H9 (cell line): ENCODE measurements at regions not wholly inside any gene's neighbourhood (a gene's known extent, or its start where the extent isn't known, plus 50 kb on each side); places are given as distances from the start of the nearest gene placed in this dataset.

ENCODE experiments used
- DNase-seq: peaks from one replicate; pipeline ENCODE4 v3.0.0-alpha.2; 2017
- H2AFZ ChIP-seq: one replicate; pipeline ENCODE4 v1.6.1; 2013; ENCODE audit warnings: mild to moderate bottlenecking, low read length, control low read depth, moderate library complexity
- H2AK5ac ChIP-seq: 2 replicates; pipeline ENCODE4 v1.6.1; 2013; ENCODE audit warnings: low read length, control low read depth, mixed read lengths; ENCODE audit not compliant: insufficient read length
- H2BK120ac ChIP-seq: one replicate; pipeline ENCODE4 v1.6.1; 2013; ENCODE audit warnings: low read depth, mild to moderate bottlenecking, low read length, control low read depth, inconsistent platforms; ENCODE audit not compliant: poor library complexity, severe bottlenecking
- H2BK12ac ChIP-seq: 2 replicates; pipeline ENCODE4 v1.6.1; 2013; ENCODE audit warnings: low read length, control low read depth, mixed read lengths, low read depth; ENCODE audit not compliant: insufficient read length
- H2BK15ac ChIP-seq: 2 replicates; pipeline ENCODE4 v1.6.1; 2013; ENCODE audit warnings: low read depth, low read length, control low read depth
- H2BK20ac ChIP-seq: one replicate; pipeline ENCODE4 v1.6.1; 2013; ENCODE audit warnings: low read depth, mild to moderate bottlenecking, low read length, control low read depth, inconsistent platforms; ENCODE audit not compliant: poor library complexity, severe bottlenecking
- H2BK5ac ChIP-seq: 2 replicates; pipeline ENCODE4 v1.6.1; 2013; ENCODE audit warnings: low read length, control low read depth, mixed read lengths; ENCODE audit not compliant: insufficient read length
- H3K14ac ChIP-seq: 2 replicates; pipeline ENCODE4 v1.6.1; 2013; ENCODE audit warnings: low read length, control low read depth; ENCODE audit not compliant: insufficient read depth
- H3K18ac ChIP-seq: 2 replicates; pipeline ENCODE4 v1.6.1; 2013; ENCODE audit warnings: low read depth, mild to moderate bottlenecking, mixed read lengths, low read length, control low read depth; ENCODE audit not compliant: insufficient read length
- H3K23ac ChIP-seq: 2 replicates; pipeline ENCODE4 v1.6.1; 2013; ENCODE audit warnings: low read length, control low read depth, mixed read lengths, low read depth; ENCODE audit not compliant: insufficient read length
- H3K23me2 ChIP-seq: 2 replicates; pipeline ENCODE4 v1.6.1; 2013; ENCODE audit warnings: low read depth, mild to moderate bottlenecking, mixed read lengths, low read length, control low read depth; ENCODE audit not compliant: insufficient read length, poor library complexity, severe bottlenecking
- H3K27ac ChIP-seq: 2 replicates; pipeline ENCODE4 v1.5.1; 2013; ENCODE audit warnings: low read length, control low read depth, mixed read lengths, low read depth; ENCODE audit not compliant: insufficient read length
- H3K27me3 ChIP-seq: 2 replicates; pipeline ENCODE4 v1.6.1; 2013; ENCODE audit warnings: low read length, control low read depth, inconsistent platforms; ENCODE audit not compliant: insufficient read depth
- H3K4ac ChIP-seq: 2 replicates; pipeline ENCODE4 v1.6.1; 2013; ENCODE audit warnings: low read depth, mild to moderate bottlenecking, control low read depth, inconsistent platforms, low read length, moderate library complexity
- H3K4me1 ChIP-seq: 2 replicates; pipeline ENCODE4 v1.6.1; 2013; ENCODE audit warnings: low read length, control low read depth, inconsistent platforms; ENCODE audit not compliant: insufficient read depth
- H3K4me2 ChIP-seq: 2 replicates; pipeline ENCODE4 v1.6.1; 2013; ENCODE audit warnings: low read length, control low read depth, mixed read lengths; ENCODE audit not compliant: insufficient read length, insufficient read depth
- H3K56ac ChIP-seq: 2 replicates; pipeline ENCODE4 v1.6.1; 2013; ENCODE audit warnings: low read depth, mild to moderate bottlenecking, mixed read lengths, low read length, control low read depth; ENCODE audit not compliant: insufficient read length
- H3K79me1 ChIP-seq: 2 replicates; pipeline ENCODE4 v1.6.1; 2013; ENCODE audit warnings: low read depth, mild to moderate bottlenecking, moderate library complexity, low read length, control low read depth, inconsistent platforms; ENCODE audit not compliant: insufficient read depth, poor library complexity, severe bottlenecking
- H3K79me2 ChIP-seq: 2 replicates; pipeline ENCODE4 v1.6.1; 2013; ENCODE audit warnings: low read length, control low read depth, inconsistent platforms; ENCODE audit not compliant: insufficient read depth
- H3K9ac ChIP-seq: 2 replicates; pipeline ENCODE4 v1.6.1; 2013; ENCODE audit warnings: low read length, control low read depth, mixed read lengths; ENCODE audit not compliant: insufficient read length; ENCODE audit errors: extremely low read depth
- H3K9me3 ChIP-seq: one replicate; pipeline ENCODE4 v1.6.1; 2013; ENCODE audit warnings: low read depth, low read length, inconsistent platforms; ENCODE audit not compliant: control insufficient read depth
- H3T11ph ChIP-seq: one replicate; pipeline ENCODE4 v1.6.1; 2013; ENCODE audit warnings: mild to moderate bottlenecking, low read length, control low read depth, inconsistent platforms
- H4K20me1 ChIP-seq: one replicate; pipeline ENCODE4 v1.6.1; 2013; ENCODE audit not compliant: control insufficient read depth, insufficient read length, insufficient read depth
- H4K5ac ChIP-seq: 2 replicates; pipeline ENCODE4 v1.6.1; 2013; ENCODE audit warnings: low read depth, mild to moderate bottlenecking, mixed read lengths, low read length, control low read depth; ENCODE audit not compliant: insufficient read length
- H4K8ac ChIP-seq: replicated peaks from 2 replicates; pipeline ENCODE4 v1.6.1; 2013; ENCODE audit warnings: low read length, control low read depth, mixed read lengths, low read depth; ENCODE audit not compliant: insufficient read length
- H4K91ac ChIP-seq: 2 replicates; pipeline ENCODE4 v1.6.1; 2013; ENCODE audit warnings: low read depth, mild to moderate bottlenecking, moderate library complexity, mixed read lengths, low read length, control low read depth; ENCODE audit not compliant: insufficient read length
- H3K27ac Mint-ChIP-seq, 3 experiments: 2 replicates in 2 of 3; 3 replicates in 1 of 3; pipeline ENCODE4 v1.8.0; 2020 to 2021; ENCODE audit warnings: mixed read lengths in 3 of 3, mild to moderate bottlenecking in 1 of 3, moderate library complexity in 1 of 3
- H3K27me3 Mint-ChIP-seq: 2 replicates; pipeline ENCODE4 v1.8.0; 2021; ENCODE audit warnings: low read depth, mild to moderate bottlenecking, moderate library complexity, mixed read lengths
- H3K36me3 Mint-ChIP-seq, 3 experiments: 2 replicates in 2 of 3; 3 replicates in 1 of 3; pipeline ENCODE4 v1.8.0; 2020 to 2021; ENCODE audit warnings: low read depth in 3 of 3, mixed read lengths in 3 of 3; ENCODE audit not compliant: insufficient read depth in 1 of 3
- H3K4me1 Mint-ChIP-seq, 2 experiments: 2 replicates each; pipeline ENCODE4 v1.8.0; 2020; ENCODE audit warnings: mixed read lengths in 2 of 2
- H3K4me3 Mint-ChIP-seq, 2 experiments: 2 replicates in 1 of 2; 3 replicates in 1 of 2; pipeline ENCODE4 v1.8.0; 2020 to 2021; ENCODE audit warnings: mild to moderate bottlenecking in 2 of 2, mixed read lengths in 2 of 2, moderate library complexity in 1 of 2
- H3K9me3 Mint-ChIP-seq, 2 experiments: 2 replicates in 1 of 2; 3 replicates in 1 of 2; pipeline ENCODE4 v1.8.0; 2020; ENCODE audit warnings: mild to moderate bottlenecking in 2 of 2, mixed read lengths in 2 of 2, moderate library complexity in 1 of 2
- CTCF ChIP-seq: fragments of 200-600 bp; sonication (generic); conservative IDR thresholded peaks from 3 replicates; pipeline ENCODE4 v1.8.0; 2021; ENCODE audit warnings: antibody characterized with exemption, mild to moderate bottlenecking
- WGBS: extraction: QIAGEN DNeasy Blood & Tissue Kit; methylation state at CpG from one replicate; pipeline ENCODE4 v1.1.7; 2013; ENCODE audit warnings: missing lambda C conversion rate, low lambda C conversion rate, mixed read lengths; ENCODE audit not compliant: insufficient read length; ENCODE audit errors: extremely low coverage; 5-methylcytosine and 5-hydroxymethylcytosine counted together

- Mint-ChIP-seq H3K36me3 (no peaks in the 10 kb centered on the region), H3K4me1 (no peaks in the 10 kb centered on the region), H3K27ac (no peak overlapping the region), H3K27me3 (no peaks in the 10 kb centered on the region), H3K4me3 (no peak overlapping the region), H3K9me3 (no peaks in the 10 kb centered on the region)
- Histone ChIP-seq H3K4me1 (no peaks in the 10 kb centered on the region), H3K4me2 (no peak overlapping the region), H3K79me2 (no peaks in the 10 kb centered on the region), H2AK5ac (no peak overlapping the region), H3T11ph (no peak overlapping the region), H3K14ac (no peak overlapping the region), H4K8ac (no peak overlapping the region), H3K27ac (no peak overlapping the region), H4K5ac (no peak overlapping the region), H3K9ac (no peak overlapping the region), H2BK20ac (no peak overlapping the region), H3K56ac (no peak overlapping the region), H3K79me1 (no peaks in the 10 kb centered on the region), H2BK12ac (no peak overlapping the region), H3K4ac (no peak overlapping the region), H4K20me1 (no peaks in the 10 kb centered on the region), H4K91ac (no peak overlapping the region), H3K9me3 (no peaks in the 10 kb centered on the region), H2BK120ac (no peak overlapping the region), H3K18ac (no peak overlapping the region), H2BK5ac (no peak overlapping the region), H3K23ac (no peak overlapping the region), H2AFZ (no peak overlapping the region), H2BK15ac (no peak overlapping the region), H3K27me3 (no peaks in the 10 kb centered on the region), H3K23me2 (no peaks in the 10 kb centered on the region)
- TF ChIP-seq CTCF: no peak
- no CpG with 5 or more reads among the region's 1 CpG for WGBS
- DNase-seq: no peak
These were observed 369.7 kb downstream of the CD109 start for GRCh38 chr6:74065705-74066104.
